Muscle of leg (tissue), 3 donors: ENCODE measurements at regions not wholly inside any gene's neighbourhood (a gene's known extent, or its start where the extent isn't known, plus 50 kb on each side); places are given as distances from the start of the nearest gene placed in this dataset.

Source experiments
- DNase-seq: peaks from one replicate; pipeline ENCODE4 v3.0.0; 2013
- H3K27ac ChIP-seq: one replicate; pipeline ENCODE4 v1.5.1; 2013; ENCODE audit warnings: mild to moderate bottlenecking, low read length, control low read depth
- H3K27me3 ChIP-seq: one replicate; pipeline ENCODE4 v1.6.1; 2013; ENCODE audit warnings: low read length; ENCODE audit not compliant: control insufficient read depth, insufficient read depth
- H3K36me3 ChIP-seq: one replicate; pipeline ENCODE4 v1.6.1; 2013; ENCODE audit warnings: low read length; ENCODE audit not compliant: control insufficient read depth, insufficient read depth
- H3K4me1 ChIP-seq: one replicate; pipeline ENCODE4 v1.6.1; 2013; ENCODE audit warnings: low read length; ENCODE audit not compliant: control insufficient read depth, insufficient read depth
- H3K4me3 ChIP-seq: one replicate; pipeline ENCODE4 v1.5.1; 2013; ENCODE audit warnings: low read length, control low read depth
- H3K9me3 ChIP-seq: replicated peaks from 2 replicates; pipeline ENCODE4 v1.6.1; 2013; ENCODE audit warnings: low read depth, low read length; ENCODE audit not compliant: control insufficient read depth
- WGBS: methylation state at CpG from one replicate; pipeline ENCODE4 v1.1.5; 2013; ENCODE audit warnings: missing lambda C conversion rate; ENCODE audit not compliant: insufficient coverage; 5-methylcytosine and 5-hydroxymethylcytosine counted together

GRCh38 chr18:2274613-2275012 is 296.7 kb downstream of the METTL4 start:
- H3K36me3 ChIP-seq, result no peaks in the 10 kb centered on the region
- WGBS, result no CpG with 5 or more reads among the region's 2 CpGs
- no peak overlapping the region for H3K4me3 ChIP-seq
- H3K4me1 ChIP-seq, result no peaks in the 10 kb centered on the region
- no peaks in the 10 kb centered on the region for H3K27me3 ChIP-seq
- no peak overlapping the region for H3K27ac ChIP-seq
- no peak for DNase-seq
- no peaks in the 10 kb centered on the region for H3K9me3 ChIP-seq

- H3K27ac ChIP-seq, result no peak overlapping the region
- WGBS, result no CpG with 5 or more reads among the region's 1 CpG
- H3K36me3 ChIP-seq, result no peaks in the 10 kb centered on the region
- H3K4me1 ChIP-seq, result no peaks in the 10 kb centered on the region
- no peak for DNase-seq
- H3K4me3 ChIP-seq, result no peak overlapping the region
- H3K27me3 ChIP-seq, result no peaks in the 10 kb centered on the region
- no peaks in the 10 kb centered on the region for H3K9me3 ChIP-seq
Measured at GRCh38 chr18:2281086-2281485, 290.2 kb downstream of the METTL4 start.

GRCh38 chr18:2281523-2282199 is 289.6 kb downstream of the METTL4 start:
- WGBS, result 82% methylated on average over 7 of the region's 11 CpGs
- Histone ChIP-seq H3K4me3 (no peak overlapping the region), H3K9me3 (no peaks in the 10 kb centered on the region), H3K27ac (no peak overlapping the region), H3K4me1 (no peaks in the 10 kb centered on the region), H3K27me3 (no peaks in the 10 kb centered on the region), H3K36me3 (no peaks in the 10 kb centered on the region)
- no peak for DNase-seq

- Histone ChIP-seq H3K36me3 (no peaks in the 10 kb centered on the region), H3K27me3 (no peaks in the 10 kb centered on the region)
- no peak for DNase-seq
Measured at GRCh38 chr18:2293109-2293839, 278.0 kb downstream of the METTL4 start.

GRCh38 chr18:2301316-2301715 is 270.0 kb downstream of the METTL4 start:
- Histone ChIP-seq H3K27ac (no peak overlapping the region), H3K27me3 (no peaks in the 10 kb centered on the region), H3K4me3 (no peak overlapping the region), H3K9me3 (no peaks in the 10 kb centered on the region), H3K36me3 (no peaks in the 10 kb centered on the region), H3K4me1 (no peaks in the 10 kb centered on the region)
- DNase-seq, result no peak
- no CpG with 5 or more reads among the region's 2 CpGs for WGBS

More at GRCh38 chr18:2293109-2293839, 278.0 kb downstream of the METTL4 start:
- Histone ChIP-seq H3K4me3 (no peak overlapping the region), H3K9me3 (no peaks in the 10 kb centered on the region), H3K4me1 (no peaks in the 10 kb centered on the region), H3K27ac (no peak overlapping the region)
- 90% methylated on average over 7 of the region's 7 CpGs for WGBS

GRCh38 chr18:2302012-2302411 is 269.3 kb downstream of the METTL4 start:
- DNase-seq, result no peak
- Histone ChIP-seq H3K27me3 (no peaks in the 10 kb centered on the region), H3K27ac (no peak overlapping the region), H3K4me3 (no peak overlapping the region), H3K4me1 (no peaks in the 10 kb centered on the region), H3K9me3 (no peaks in the 10 kb centered on the region), H3K36me3 (no peaks in the 10 kb centered on the region)
- no CpG with 5 or more reads among the region's 1 CpG for WGBS

- H3K27ac ChIP-seq, result no peak overlapping the region
- H3K4me1 ChIP-seq, result no peaks in the 10 kb centered on the region
- no peaks in the 10 kb centered on the region for H3K27me3 ChIP-seq
- DNase-seq, result no peak
- H3K9me3 ChIP-seq, result no peaks in the 10 kb centered on the region
- 54% methylated on average over 5 of the region's 10 CpGs for WGBS
- H3K4me3 ChIP-seq, result no peak overlapping the region
- H3K36me3 ChIP-seq, result no peaks in the 10 kb centered on the region
Measured at GRCh38 chr18:2302628-2303516, 268.4 kb downstream of the METTL4 start.

- no CpG with 5 or more reads among the region's 3 CpGs for WGBS
- Histone ChIP-seq H3K9me3 (no peaks in the 10 kb centered on the region), H3K36me3 (no peaks in the 10 kb centered on the region), H3K27ac (no peak overlapping the region), H3K27me3 (no peaks in the 10 kb centered on the region), H3K4me3 (no peak overlapping the region), H3K4me1 (no peaks in the 10 kb centered on the region)
- no peak for DNase-seq
Measured at GRCh38 chr18:2303517-2304238, 267.6 kb downstream of the METTL4 start.

- Histone ChIP-seq H3K27me3 (no peaks in the 10 kb centered on the region), H3K27ac (no peak overlapping the region), H3K4me1 (no peaks in the 10 kb centered on the region), H3K4me3 (no peak overlapping the region), H3K36me3 (no peaks in the 10 kb centered on the region), H3K9me3 (no peaks in the 10 kb centered on the region)
- peak; percentile 33 for DNase-seq
- no CpG with 5 or more reads among the region's 2 CpGs for WGBS
Measured at GRCh38 chr18:2304378-2305175, 266.7 kb downstream of the METTL4 start.
